Type B pancreatic cell (in vitro differentiated cells): ENCODE measurements at regions not wholly inside any gene's neighbourhood (a gene's known extent, or its start where the extent isn't known, plus 50 kb on each side); places are given as distances from the start of the nearest gene placed in this dataset.

Experiments used
- DNase-seq: peaks from one replicate; pipeline ENCODE4 v3.0.0; 2021; ENCODE audit warnings: mixed read lengths; ENCODE audit not compliant: unreplicated experiment; ENCODE audit errors: extremely low spot score
- H3K27ac Mint-ChIP-seq: 2 replicates; pipeline ENCODE4 v1.8.0; 2021; ENCODE audit warnings: mild to moderate bottlenecking, mixed read lengths
- H3K27me3 Mint-ChIP-seq: 2 replicates; pipeline ENCODE4 v1.8.0; 2021; ENCODE audit warnings: mixed read lengths
- H3K36me3 Mint-ChIP-seq: 2 replicates; pipeline ENCODE4 v1.8.0; 2021; ENCODE audit warnings: mixed read lengths
- H3K4me1 Mint-ChIP-seq: one replicate; pipeline ENCODE4 v1.8.0; 2021; ENCODE audit warnings: mixed read lengths; ENCODE audit not compliant: unreplicated experiment
- H3K4me3 Mint-ChIP-seq: 2 replicates; pipeline ENCODE4 v1.8.0; 2021; ENCODE audit warnings: mild to moderate bottlenecking, mixed read lengths
- H3K9me3 Mint-ChIP-seq: 2 replicates; pipeline ENCODE4 v1.8.0; 2021; ENCODE audit warnings: mixed read lengths
- TF ChIP-seq, protein P1 (sequence below): fragments of 200-600 bp; sonication (generic); conservative IDR thresholded peaks from 2 replicates; pipeline ENCODE4 v1.5.0; 2021; ENCODE audit warnings: antibody characterized with exemption, mild to moderate bottlenecking

DNA sequence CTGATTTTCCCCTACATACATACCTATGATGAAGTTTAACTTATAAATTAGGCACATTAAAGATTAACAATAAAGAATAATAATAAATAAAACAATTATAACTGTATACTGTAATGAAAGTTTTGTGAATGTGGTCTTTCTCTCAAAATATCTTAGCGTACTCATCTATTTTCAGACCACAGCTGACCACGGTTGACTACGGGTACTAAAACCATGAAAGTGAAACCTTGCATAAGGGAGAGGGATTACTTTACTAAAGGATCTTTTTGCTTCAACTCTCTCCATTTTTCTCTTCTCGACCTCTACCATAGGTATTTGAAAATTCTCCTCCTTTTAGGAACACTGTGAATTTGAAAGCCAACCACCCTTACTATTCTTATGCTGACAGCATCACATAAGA is 475.5 kb downstream of the CETN3 start:
- TF ChIP-seq, protein P1, sequence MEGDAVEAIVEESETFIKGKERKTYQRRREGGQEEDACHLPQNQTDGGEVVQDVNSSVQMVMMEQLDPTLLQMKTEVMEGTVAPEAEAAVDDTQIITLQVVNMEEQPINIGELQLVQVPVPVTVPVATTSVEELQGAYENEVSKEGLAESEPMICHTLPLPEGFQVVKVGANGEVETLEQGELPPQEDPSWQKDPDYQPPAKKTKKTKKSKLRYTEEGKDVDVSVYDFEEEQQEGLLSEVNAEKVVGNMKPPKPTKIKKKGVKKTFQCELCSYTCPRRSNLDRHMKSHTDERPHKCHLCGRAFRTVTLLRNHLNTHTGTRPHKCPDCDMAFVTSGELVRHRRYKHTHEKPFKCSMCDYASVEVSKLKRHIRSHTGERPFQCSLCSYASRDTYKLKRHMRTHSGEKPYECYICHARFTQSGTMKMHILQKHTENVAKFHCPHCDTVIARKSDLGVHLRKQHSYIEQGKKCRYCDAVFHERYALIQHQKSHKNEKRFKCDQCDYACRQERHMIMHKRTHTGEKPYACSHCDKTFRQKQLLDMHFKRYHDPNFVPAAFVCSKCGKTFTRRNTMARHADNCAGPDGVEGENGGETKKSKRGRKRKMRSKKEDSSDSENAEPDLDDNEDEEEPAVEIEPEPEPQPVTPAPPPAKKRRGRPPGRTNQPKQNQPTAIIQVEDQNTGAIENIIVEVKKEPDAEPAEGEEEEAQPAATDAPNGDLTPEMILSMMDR, result no peak
- Mint-ChIP-seq H3K27ac (no peak overlapping the region), H3K9me3 (no peaks in the 10 kb centered on the region), H3K4me3 (no peak overlapping the region), H3K36me3 (no peaks in the 10 kb centered on the region), H3K4me1 (no peaks in the 10 kb centered on the region), H3K27me3 (no peaks in the 10 kb centered on the region)
- no peak for DNase-seq

DNA sequence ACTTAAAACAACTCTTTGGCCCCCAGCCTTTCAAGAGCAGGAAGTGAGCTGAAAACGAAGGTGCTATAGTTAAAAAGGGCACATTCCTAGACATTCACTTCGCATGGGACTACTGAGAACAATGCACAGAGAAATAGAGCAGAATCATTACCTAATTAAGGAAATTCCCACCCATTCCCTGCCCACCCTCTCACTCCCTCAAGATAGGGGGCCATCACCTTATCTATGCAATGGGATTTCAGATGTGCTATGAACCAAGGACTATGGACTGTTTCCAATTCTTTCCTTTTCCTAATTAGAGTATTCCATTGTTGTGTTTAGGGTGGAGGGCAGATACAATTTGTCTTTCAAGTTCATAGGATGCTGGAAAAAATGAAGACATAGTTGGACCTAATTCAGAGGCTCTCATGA is 476.8 kb downstream of the CETN3 start:
- Mint-ChIP-seq H3K27me3 (no peaks in the 10 kb centered on the region), H3K27ac (no peak overlapping the region), H3K9me3 (no peaks in the 10 kb centered on the region), H3K4me1 (no peaks in the 10 kb centered on the region), H3K36me3 (no peaks in the 10 kb centered on the region), H3K4me3 (no peak overlapping the region)
- TF ChIP-seq, protein P1, result no peak
- no peak for DNase-seq

DNA sequence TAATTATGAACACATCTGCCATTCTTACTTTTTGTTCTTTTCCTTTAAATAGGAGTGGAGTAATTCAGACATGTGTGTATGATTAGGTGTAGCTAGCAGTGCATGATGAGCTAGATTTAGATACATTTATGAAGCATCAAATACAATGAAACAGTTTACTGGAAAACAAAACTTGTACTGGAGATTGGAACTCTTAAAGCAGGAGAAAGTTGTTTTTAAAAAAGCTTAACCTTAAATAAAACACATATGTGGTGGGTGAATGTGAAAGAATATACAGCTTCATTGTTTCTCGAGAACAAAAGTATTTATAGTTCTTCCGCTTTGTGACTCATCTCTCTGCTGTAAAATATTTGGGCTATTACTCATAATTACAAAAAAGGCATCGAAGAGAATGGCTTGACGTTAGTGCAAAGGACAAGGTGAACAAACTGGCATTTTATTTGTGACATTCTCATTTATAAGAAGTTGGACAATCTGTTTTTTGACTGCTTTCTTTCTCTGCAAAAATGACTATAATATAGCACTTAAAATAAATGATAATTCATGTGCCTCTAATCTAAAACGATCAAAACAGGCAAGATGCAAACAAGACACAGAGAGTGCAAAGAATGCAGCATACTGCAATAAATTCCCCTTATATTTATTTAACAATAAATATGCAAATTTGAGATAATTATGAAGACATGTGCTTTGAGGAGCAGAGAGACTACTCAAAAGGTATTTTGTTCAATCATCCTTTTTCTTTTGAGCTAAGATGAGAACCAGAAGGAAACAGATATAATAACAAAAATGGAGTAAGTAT is 478.8 kb downstream of the CETN3 start:
- Mint-ChIP-seq H3K27me3 (no peaks in the 10 kb centered on the region), H3K9me3 (no peaks in the 10 kb centered on the region), H3K27ac (no peak overlapping the region), H3K4me1 (no peaks in the 10 kb centered on the region), H3K4me3 (no peak overlapping the region), H3K36me3 (no peaks in the 10 kb centered on the region)
- DNase-seq, result no peak
- TF ChIP-seq, protein P1, result no peak

DNA sequence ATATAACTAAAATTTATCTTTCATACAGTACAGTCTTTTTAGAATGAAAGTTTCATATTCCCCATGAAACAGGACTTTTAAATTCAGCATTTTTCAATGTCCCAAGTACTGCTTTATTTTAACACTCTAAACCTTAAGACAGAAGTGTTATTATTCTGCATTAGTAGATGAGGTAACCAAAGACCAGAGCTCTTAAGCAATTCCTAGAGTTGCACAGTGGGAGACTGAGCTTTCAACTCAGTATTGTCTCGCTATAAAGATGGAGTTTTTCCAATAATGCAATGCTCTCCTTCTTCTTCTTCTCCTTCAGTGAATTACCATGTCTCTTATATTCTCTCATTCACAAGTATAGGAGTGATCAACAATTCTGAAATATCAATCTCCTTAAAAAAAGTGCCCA is 479.7 kb downstream of the CETN3 start:
- Mint-ChIP-seq H3K27me3 (no peaks in the 10 kb centered on the region), H3K4me1 (no peaks in the 10 kb centered on the region), H3K27ac (no peak overlapping the region), H3K36me3 (no peaks in the 10 kb centered on the region), H3K9me3 (no peaks in the 10 kb centered on the region), H3K4me3 (no peak overlapping the region)
- TF ChIP-seq, protein P1, result no peak
- no peak for DNase-seq

DNA sequence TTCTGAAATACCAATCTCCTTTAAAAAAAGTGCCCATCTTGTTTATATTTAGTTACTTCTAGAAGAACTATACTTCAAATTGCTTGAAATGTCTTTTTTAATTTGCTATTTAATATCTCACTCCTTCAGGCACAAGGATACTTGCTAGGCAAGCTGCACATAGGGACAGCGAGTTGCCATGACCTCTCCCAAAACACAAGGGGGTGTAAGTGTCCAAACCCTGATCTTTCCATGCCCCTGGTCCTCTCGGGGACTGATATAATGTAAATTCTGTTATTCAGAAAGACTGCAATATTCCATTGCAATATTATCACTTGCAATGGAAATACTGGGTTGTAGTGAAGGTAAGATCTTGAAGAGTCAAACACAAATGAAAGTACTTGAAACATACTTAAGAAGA is 480.4 kb downstream of the CETN3 start:
- Mint-ChIP-seq H3K27ac (no peak overlapping the region), H3K27me3 (no peaks in the 10 kb centered on the region), H3K36me3 (no peaks in the 10 kb centered on the region), H3K4me3 (no peak overlapping the region), H3K9me3 (no peaks in the 10 kb centered on the region), H3K4me1 (no peaks in the 10 kb centered on the region)
- no peak for DNase-seq
- TF ChIP-seq, protein P1, result peak; percentile 28
